K562 (cell line): ENCODE measurements at regions not wholly inside any gene's neighbourhood (a gene's known extent, or its start where the extent isn't known, plus 50 kb on each side); places are given as distances from the start of the nearest gene placed in this dataset.
A peak's percentile ranks its signal among the peaks of the same experiment; 100 is the strongest.

Source experiments
- ATAC-seq: fragments of 200-7000 bp; cut with Tn5 transposase; 3 replicates; pipeline ENCODE4 v1.9.1; 2020; ENCODE audit warnings: moderate library complexity
- BruUV-seq: library from RNA; stranded (reverse); fragments of 400-500 nt; replicated peaks from 2 replicates; lab custom pipeline; 2021; lab: Mats Ljungman, UMichigan
- CTCF ChIA-PET: fragments of 300-600 bp; formaldehyde crosslinking; extraction: SDS; loops from one replicate; lab custom pipeline; 2021; ENCODE audit warnings: low intra/inter-chr PET ratio; lab: Yijun Ruan, JAX
- POLR2A ChIA-PET: fragments of 300-600, 350-650 bp; sonication (Branson Sonifier 250); formaldehyde crosslinking; extraction: SDS; loops from one replicate; lab custom pipeline; 2021; ENCODE audit warnings: antibody characterized with exemption, inconsistent platforms; lab: Yijun Ruan, JAX
- DNase-seq, 4 experiments: peaks; one replicate each; pipeline versions ENCODE4 v3.0.0 to v3.0.0-alpha.2; 2011 to 2018; ENCODE audit warnings: low spot score in 3 of 4, mixed read lengths in 3 of 4; ENCODE audit errors: extremely low read depth in 1 of 4
- FAIRE-seq: peaks from 2 replicates; lab custom pipeline; 2011; peaks lifted over from hg19 to GRCh38; lab: Jason Lieb, UNC
- H2AFZ ChIP-seq: 2 replicates; pipeline ENCODE4 v1.6.0; 2011; ENCODE audit warnings: low read depth, low read length, control low read depth, inconsistent platforms
- H3K27ac ChIP-seq: fragments of 200-600 bp; 3 replicates; pipeline ENCODE4 v1.8.0; 2011; ENCODE audit warnings: low read depth, mild to moderate bottlenecking, control low read depth, inconsistent platforms, low read length, moderate library complexity, mixed read lengths; ENCODE audit errors: extremely low read depth
- H3K27me3 ChIP-seq, 2 experiments: fragments of 300-600 bp in 1 of 2; 2 replicates in 1 of 2; 3 replicates in 1 of 2; pipeline versions ENCODE4 v1.6.0 to v1.8.0; 2011; ENCODE audit warnings: inconsistent platforms in 2 of 2, low read length in 2 of 2, mild to moderate bottlenecking in 1 of 2, mixed read lengths in 1 of 2, moderate library complexity in 1 of 2; ENCODE audit not compliant: control insufficient read depth in 2 of 2, insufficient read depth in 2 of 2
- H3K36me3 ChIP-seq: fragments of 300-600 bp; 3 replicates; pipeline ENCODE4 v1.8.0; 2011; ENCODE audit warnings: mild to moderate bottlenecking, low read length, inconsistent platforms; ENCODE audit not compliant: control insufficient read depth, insufficient read depth
- H3K4me1 ChIP-seq, 2 experiments: fragments of 200-600 bp in 1 of 2; replicated peaks in 1 of 2; 2 replicates in 1 of 2; 3 replicates in 1 of 2; pipeline versions ENCODE4 v1.5.1 to v1.8.0; 2011; ENCODE audit warnings: inconsistent platforms in 2 of 2, low read length in 2 of 2, mild to moderate bottlenecking in 1 of 2, mixed read lengths in 1 of 2, moderate library complexity in 1 of 2; ENCODE audit not compliant: control insufficient read depth in 2 of 2, insufficient read depth in 2 of 2
- H3K4me2 ChIP-seq: 2 replicates; pipeline ENCODE4 v1.6.1; 2011; ENCODE audit warnings: low read length, control low read depth, inconsistent platforms, mixed read lengths; ENCODE audit not compliant: insufficient read depth
- H3K4me3 ChIP-seq: fragments of 200-600 bp; sonication (generic), shearing (Covaris generic); 2 replicates; pipeline ENCODE4 v1.5.1; 2016; ENCODE audit warnings: control low read depth, inconsistent platforms
- H3K79me2 ChIP-seq: fragments of 200-600 bp; 3 replicates; pipeline ENCODE4 v1.8.0; 2011; ENCODE audit warnings: low read length, inconsistent platforms; ENCODE audit not compliant: control insufficient read depth, insufficient read depth
- H3K9ac ChIP-seq, 2 experiments: 2 replicates each; pipeline versions ENCODE4 v1.6.0 to v1.6.1; 2011; ENCODE audit warnings: low read depth in 2 of 2, low read length in 2 of 2, control low read depth in 1 of 2, inconsistent platforms in 1 of 2, mild to moderate bottlenecking in 1 of 2, mixed read lengths in 1 of 2; ENCODE audit not compliant: insufficient read depth in 1 of 2
- H3K9me1 ChIP-seq: one replicate; pipeline ENCODE4 v1.6.0; 2011; ENCODE audit warnings: inconsistent platforms, mild to moderate bottlenecking, low read length, moderate library complexity; ENCODE audit not compliant: control insufficient read depth, insufficient read depth
- H3K9me3 ChIP-seq: replicated peaks from 2 replicates; pipeline ENCODE4 v1.5.1; 2011; ENCODE audit warnings: low read depth, low read length, inconsistent platforms; ENCODE audit not compliant: control insufficient read depth, insufficient read depth
- H4K20me1 ChIP-seq: replicated peaks from 2 replicates; pipeline ENCODE4 v1.6.1; 2011; ENCODE audit warnings: low read length, inconsistent platforms, mixed read lengths; ENCODE audit not compliant: control insufficient read depth, insufficient read depth
- GTF3C2 ChIP-seq: IDR thresholded peaks from 3 replicates; pipeline ENCODE4 v1.6.1; 2011; ENCODE audit warnings: borderline replicate concordance, mild to moderate bottlenecking, moderate library complexity; ENCODE audit not compliant: insufficient read length; ENCODE audit errors: extremely low read depth
- HNRNPH1 ChIP-seq: fragments of 200-400 bp; formaldehyde crosslinking; optimal IDR thresholded peaks from 2 replicates; pipeline ENCODE3; 2017; ENCODE audit warnings: low read depth, mild to moderate bottlenecking, low read length, moderate library complexity
- NFIC ChIP-seq: fragments of 450-650 bp; IDR thresholded peaks from 2 replicates; pipeline ENCODE4 v1.6.1; 2017; ENCODE audit warnings: mild to moderate bottlenecking, inconsistent platforms
- ZNF184 ChIP-seq: sonication (generic); formaldehyde crosslinking; IDR thresholded peaks from 2 replicates; pipeline ENCODE4 v1.5.0; 2020; ENCODE audit warnings: missing genetic modification reagents
- WGBS: fragments of 100-300 bp; shearing (Covaris generic); methylation state at CpG from one replicate; pipeline ENCODE4 v1.1.6; 2016; ENCODE audit warnings: low coverage, mixed read lengths; ENCODE audit not compliant: insufficient coverage; ENCODE audit errors: missing lambda C conversion rate; 5-methylcytosine and 5-hydroxymethylcytosine counted together
- in situ Hi-C: fragments of 300-500 bp; cut with MboI; formaldehyde crosslinking; loops from 4 replicates; pipeline ENCODE4 v1.15.0; 2018; ENCODE audit warnings: inconsistent platforms, mixed read lengths
- intact Hi-C: fragments of 100-400 bp; cut with micrococcal nuclease; formaldehyde crosslinking; loops from 2 replicates; pipeline ENCODE4 v1.14.2; 2022

DNA sequence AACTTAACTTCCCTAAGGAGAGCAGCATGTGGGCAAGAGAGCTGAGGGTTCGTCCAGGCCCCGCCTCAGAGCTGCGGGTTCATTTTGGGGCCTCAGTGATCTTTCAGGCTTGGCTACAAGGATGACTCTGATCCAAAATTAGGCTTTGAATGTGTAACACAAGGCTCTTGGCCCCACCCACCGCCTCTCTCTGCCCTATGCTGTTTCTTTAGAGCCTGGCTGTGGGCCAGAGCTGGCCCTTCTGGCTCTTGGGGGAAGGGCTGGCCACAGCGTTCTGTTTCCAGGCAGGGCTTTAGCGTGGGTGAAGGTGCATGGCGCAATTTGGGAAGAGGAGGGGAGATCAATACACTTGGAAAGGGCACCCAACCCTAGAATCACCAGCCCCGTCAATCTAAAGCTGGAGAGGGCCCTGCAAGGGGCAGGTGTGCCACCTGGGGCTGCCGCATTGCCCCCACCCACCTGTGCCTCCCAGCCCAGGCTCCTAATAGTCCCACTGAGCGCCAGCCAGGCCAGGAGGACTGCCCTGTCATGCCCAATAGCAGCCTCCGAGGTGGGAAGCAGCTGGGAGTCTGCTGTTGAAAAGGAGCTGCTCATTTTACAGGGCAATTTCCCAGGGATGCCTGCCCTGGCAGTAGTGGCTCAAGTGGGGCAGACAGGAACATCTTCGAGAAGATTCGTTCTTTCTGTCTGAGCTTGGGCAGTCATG lies 84.5 kb upstream of the MAML3 start:
- 2% methylated on average over 11 of the region's 13 CpGs for WGBS
- H3K9me1 ChIP-seq = no peaks in the 10 kb centered on the region
- FAIRE-seq = no peak
- H3K9ac ChIP-seq = no peak overlapping the region
- peaks cover 10 to 36% of the 10 kb centered on the region in 2 experiments for H3K27me3 ChIP-seq
- TF ChIP-seq NFIC (peak; percentile 26; the same call in 1 of the 2 replicates), HNRNPH1 (no peak), GTF3C2 (no peak), ZNF184 (CRISPR knock-in tag) (no peak)
- H3K4me2 ChIP-seq = no peak overlapping the region
- in situ Hi-C loops = no loop called here
- H3K9me3 ChIP-seq = no peaks in the 10 kb centered on the region
- no peak overlapping the region for H2AFZ ChIP-seq
- H4K20me1 ChIP-seq = no peaks in the 10 kb centered on the region; the same call in 1 of the 2 replicates
- H3K79me2 ChIP-seq = no peaks in the 10 kb centered on the region
- H3K36me3 ChIP-seq = no peaks in the 10 kb centered on the region
- intact Hi-C loops = no loop called here
- H3K4me3 ChIP-seq = no peak overlapping the region
- peak in 1 of 4 experiments; percentile 12 for DNase-seq
- no TSS peak for BruUV-seq
- ChIA-PET POLR2A (no interaction called here), CTCF (no interaction called here)
- ATAC-seq = no peak
- H3K27ac ChIP-seq = no peak overlapping the region
- no peaks in the 10 kb centered on the region for H3K4me1 ChIP-seq
